NB4 (cell line): ENCODE measurements at regions not wholly inside any gene's neighbourhood (a gene's known extent, or its start where the extent isn't known, plus 50 kb on each side); places are given as distances from the start of the nearest gene placed in this dataset.
"Not testable (repeated sequence)": the region's sequence is repeated elsewhere in the genome, so short reads cannot be mapped to it uniquely, and the experiment has no call there.

ENCODE experiments used
- DNase-seq: peaks from one replicate; pipeline ENCODE4 v3.0.0; 2010; ENCODE audit warnings: low read depth
- H3K4me3 ChIP-seq: one replicate; pipeline ENCODE4 v1.5.1; 2011; ENCODE audit warnings: mild to moderate bottlenecking, low read depth, low read length, moderate library complexity
- CTCF ChIP-seq: IDR thresholded peaks from one replicate; pipeline ENCODE4 v1.5.1; 2012; ENCODE audit warnings: low read depth, low read length
- MYC ChIP-seq: IDR thresholded peaks from 2 replicates; pipeline ENCODE4 v1.6.1; 2011; ENCODE audit warnings: low read depth, low read length
- POLR2A ChIP-seq: IDR thresholded peaks from 2 replicates; pipeline ENCODE4 v1.6.1; 2011; ENCODE audit warnings: mild to moderate bottlenecking; ENCODE audit not compliant: insufficient read length; ENCODE audit errors: extremely low read depth
- TF ChIP-seq, protein P1 (sequence below): IDR thresholded peaks from 2 replicates; pipeline ENCODE4 v1.6.1; 2011; ENCODE audit warnings: low read depth, low read length

- H3K4me3 ChIP-seq = no peak overlapping the region
- DNase-seq = no peak
- TF ChIP-seq CTCF = no peak
- TF ChIP-seq MYC = no peak
- no peak for TF ChIP-seq POLR2A
- TF ChIP-seq, protein P1, sequence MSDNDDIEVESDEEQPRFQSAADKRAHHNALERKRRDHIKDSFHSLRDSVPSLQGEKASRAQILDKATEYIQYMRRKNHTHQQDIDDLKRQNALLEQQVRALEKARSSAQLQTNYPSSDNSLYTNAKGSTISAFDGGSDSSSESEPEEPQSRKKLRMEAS = no peak
These were observed 55.0 kb upstream of the GATA2 start for GRCh38 chr3:128548021-128548420.

DNA sequence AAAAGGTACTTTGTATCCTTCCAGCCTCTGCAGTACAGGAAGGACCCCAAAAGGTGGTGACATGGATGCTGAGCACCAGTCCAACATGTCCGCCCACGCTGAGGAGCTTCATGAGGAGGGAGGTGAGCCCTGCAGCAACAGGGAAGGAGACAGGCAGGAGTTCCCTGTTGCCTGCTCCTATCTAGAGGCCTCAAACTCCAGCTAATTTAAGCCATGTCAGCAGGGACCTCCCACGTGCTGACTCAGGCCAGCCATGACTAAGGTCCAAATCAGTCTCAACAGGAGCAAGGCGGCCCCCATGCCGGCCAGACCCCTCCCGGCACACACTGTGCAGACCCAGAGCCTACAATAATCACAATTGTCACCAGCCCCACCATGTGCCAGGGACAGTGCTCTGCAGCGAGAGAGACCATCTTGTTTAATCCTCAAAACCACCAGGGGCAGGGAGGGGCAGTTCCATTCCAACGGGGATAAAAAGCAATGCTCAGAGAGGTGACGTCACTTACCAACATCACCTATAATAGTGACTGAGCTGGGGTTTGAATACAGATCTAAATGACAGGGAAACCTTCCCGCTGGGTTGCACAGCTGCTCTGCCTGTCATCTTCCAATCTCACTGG, 54.5 kb upstream of the GATA2 start:
- DNase-seq = peak; percentile 64
- no peak overlapping the region for H3K4me3 ChIP-seq
- no peak for TF ChIP-seq MYC
- TF ChIP-seq CTCF = no peak
- TF ChIP-seq POLR2A = no peak
- TF ChIP-seq, protein P1 = no peak

DNA sequence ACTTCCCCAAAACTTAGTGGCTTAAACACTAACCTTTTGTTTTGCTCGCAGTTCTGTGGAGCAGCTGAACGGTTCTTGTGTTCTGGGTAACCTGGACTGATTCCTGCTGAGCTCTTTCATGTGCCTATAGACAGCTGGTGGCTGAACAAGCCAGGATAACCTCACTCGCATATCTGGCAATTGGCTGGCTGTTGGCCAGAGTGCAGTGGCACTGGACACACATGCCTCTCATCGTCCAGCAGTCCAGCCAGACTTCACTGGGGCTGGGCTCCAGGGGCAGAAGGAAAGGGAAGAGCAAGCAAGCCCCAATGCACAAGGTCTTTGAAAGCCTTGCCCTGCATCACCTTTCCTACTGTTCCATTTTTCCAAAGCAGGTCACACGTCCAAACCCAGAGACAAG, 53.6 kb upstream of the GATA2 start:
- no peak overlapping the region for H3K4me3 ChIP-seq
- TF ChIP-seq POLR2A (no peak), MYC (no peak), CTCF (no peak)
- TF ChIP-seq, protein P1 = no peak
- DNase-seq = no peak

DNA sequence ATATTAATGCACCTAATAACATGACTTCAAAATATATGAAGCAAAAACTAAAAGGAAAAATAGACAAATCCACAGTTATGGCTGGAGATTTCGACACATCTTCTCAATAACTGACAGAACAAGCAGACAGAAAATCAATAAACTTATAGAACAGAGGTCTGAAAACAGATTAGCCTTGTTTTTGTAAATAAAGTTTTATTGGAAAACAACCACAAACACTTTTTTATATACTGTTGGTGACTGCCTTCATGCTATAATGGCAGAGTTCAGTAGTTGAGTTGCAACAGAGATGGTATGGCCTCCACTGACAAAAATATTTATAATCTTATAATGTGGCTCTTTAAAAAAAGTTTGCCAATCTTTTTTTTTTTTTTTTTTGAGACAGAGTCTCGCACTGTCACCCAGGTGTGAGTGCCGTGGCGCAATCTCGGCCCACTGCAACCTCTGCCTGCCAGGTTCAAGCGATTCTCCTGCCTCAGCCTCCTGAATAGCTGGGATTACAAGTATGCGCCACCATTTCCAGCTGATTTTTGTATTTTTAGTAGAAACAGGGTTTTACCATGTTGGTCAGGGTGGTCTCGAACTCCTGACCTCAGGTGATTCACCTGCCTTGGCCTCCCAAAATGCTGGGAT, 52.2 kb upstream of the GATA2 start:
- no peak overlapping the region for H3K4me3 ChIP-seq
- TF ChIP-seq POLR2A (no peak), CTCF (no peak), MYC (no peak)
- TF ChIP-seq, protein P1 = no peak

DNA sequence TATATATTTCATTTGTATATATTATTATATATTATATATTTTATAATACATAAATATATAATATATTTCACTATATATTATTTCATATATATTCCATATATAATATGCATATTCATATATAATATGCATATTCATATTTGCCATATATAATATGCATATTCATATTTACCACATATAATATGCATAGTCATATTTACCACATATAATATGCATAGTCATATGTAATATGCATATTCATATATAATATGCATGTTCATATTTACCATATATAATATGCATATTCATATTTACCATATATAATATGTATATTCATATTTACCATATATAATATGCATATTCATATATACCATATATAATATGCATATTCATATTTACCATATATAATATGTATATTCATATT, 51.2 kb upstream of the GATA2 start:
- no peak for TF ChIP-seq POLR2A
- TF ChIP-seq, protein P1 = no peak
- no peak overlapping the region for H3K4me3 ChIP-seq
- DNase-seq = no peak

More for the DNA sequence above, 52.2 kb upstream of the GATA2 start:
- no peak for DNase-seq

DNA sequence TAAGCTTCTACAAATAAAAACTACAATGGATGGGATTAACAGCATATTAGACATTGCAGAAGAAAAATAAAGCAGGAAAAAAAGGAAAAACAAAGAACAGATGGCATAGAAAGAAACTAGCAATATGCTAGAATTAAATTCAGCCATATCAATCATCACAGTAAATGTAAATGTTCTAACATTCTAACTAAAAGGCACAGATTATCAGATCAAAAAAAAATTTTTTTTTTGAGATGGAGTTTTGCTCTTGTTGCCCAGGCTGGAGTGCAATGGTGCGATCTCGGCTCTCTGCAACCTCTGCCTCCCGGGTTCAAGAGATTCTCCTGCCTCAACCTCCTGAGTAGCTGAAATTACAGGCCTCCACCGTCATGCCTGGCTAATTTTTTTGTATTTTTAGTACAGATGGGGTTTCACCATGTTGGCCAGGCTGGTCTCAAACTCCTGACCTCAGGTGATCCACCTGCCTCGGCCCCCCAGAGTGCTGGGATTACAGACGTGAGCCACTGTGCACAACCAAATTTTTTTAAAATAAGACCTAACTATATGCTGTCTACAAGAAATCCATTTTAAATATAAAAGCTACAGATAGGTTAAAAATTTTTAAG, 50.7 kb upstream of the GATA2 start:
- not testable (repeated sequence) for DNase-seq, H3K4me3 ChIP-seq
